ENCODE measurements at regions not wholly inside any gene's neighbourhood (a gene's known extent, or its start where the extent isn't known, plus 50 kb on each side); places are given as distances from the start of the nearest gene placed in this dataset.

- no peaks in the 10 kb centered on the region for H3K79me2 ChIP-seq (ENCODE audit: low read depth)
- intact Hi-C loops (cut with micrococcal nuclease; ENCODE audit: unreplicated experiment) = no loop called here
- no peak overlapping the region for H3K4me3 ChIP-seq
- H3K4me1 ChIP-seq (replicated peaks; ENCODE audit: insufficient read depth) = no peaks in the 10 kb centered on the region
- H3K27me3 ChIP-seq (ENCODE audit: insufficient read depth, low read depth) = peaks cover 31% of the 10 kb centered on the region
- no peaks in the 10 kb centered on the region for H4K20me1 ChIP-seq (ENCODE audit: insufficient read depth)
- no peak overlapping the region for H3K27ac ChIP-seq
- no peak overlapping the region for H2AFZ ChIP-seq
- DNase-seq = no peak
- no peaks in the 10 kb centered on the region for H3K9me3 ChIP-seq (ENCODE audit: insufficient read depth, low read depth)
- BruUV-seq (replicated peaks) = no TSS peak
- no peaks in the 10 kb centered on the region for H3F3A ChIP-seq (ENCODE audit: insufficient read depth, low read depth)
- TF ChIP-seq EZH2 (IDR thresholded peaks at IDR 0.05; ENCODE audit: low read depth) = no peak
- TF ChIP-seq, protein P1, sequence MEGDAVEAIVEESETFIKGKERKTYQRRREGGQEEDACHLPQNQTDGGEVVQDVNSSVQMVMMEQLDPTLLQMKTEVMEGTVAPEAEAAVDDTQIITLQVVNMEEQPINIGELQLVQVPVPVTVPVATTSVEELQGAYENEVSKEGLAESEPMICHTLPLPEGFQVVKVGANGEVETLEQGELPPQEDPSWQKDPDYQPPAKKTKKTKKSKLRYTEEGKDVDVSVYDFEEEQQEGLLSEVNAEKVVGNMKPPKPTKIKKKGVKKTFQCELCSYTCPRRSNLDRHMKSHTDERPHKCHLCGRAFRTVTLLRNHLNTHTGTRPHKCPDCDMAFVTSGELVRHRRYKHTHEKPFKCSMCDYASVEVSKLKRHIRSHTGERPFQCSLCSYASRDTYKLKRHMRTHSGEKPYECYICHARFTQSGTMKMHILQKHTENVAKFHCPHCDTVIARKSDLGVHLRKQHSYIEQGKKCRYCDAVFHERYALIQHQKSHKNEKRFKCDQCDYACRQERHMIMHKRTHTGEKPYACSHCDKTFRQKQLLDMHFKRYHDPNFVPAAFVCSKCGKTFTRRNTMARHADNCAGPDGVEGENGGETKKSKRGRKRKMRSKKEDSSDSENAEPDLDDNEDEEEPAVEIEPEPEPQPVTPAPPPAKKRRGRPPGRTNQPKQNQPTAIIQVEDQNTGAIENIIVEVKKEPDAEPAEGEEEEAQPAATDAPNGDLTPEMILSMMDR (conservative IDR thresholded peaks at IDR 0.05) = no peak
- no peaks in the 10 kb centered on the region for H3K36me3 ChIP-seq (ENCODE audit: low read depth)
- ChIA-PET CTCF (no interaction called here), POLR2A (ENCODE audit: unreplicated experiment) (interaction anchor here (0.6 kb wide), 1 partner anchor 30 kb away, joined by 6 read pairs; no protein-coding TSS in a partner anchor)
- no peaks in the 10 kb centered on the region for H3K9me2 ChIP-seq (ENCODE audit: insufficient read depth)
- H3K4me2 ChIP-seq = no peak overlapping the region
Observed at GRCh38 chr16:55091871-55092230, 161.2 kb downstream of the IRX5 start.

- Histone ChIP-seq H3K9me2 (ENCODE audit: insufficient read depth) (no peaks in the 10 kb centered on the region), H3K27me3 (ENCODE audit: insufficient read depth, low read depth) (peaks cover 30% of the 10 kb centered on the region), H3K4me2 (no peak overlapping the region), H3K27ac (no peak overlapping the region), H3K4me3 (no peak overlapping the region), H3K79me2 (ENCODE audit: low read depth) (no peaks in the 10 kb centered on the region), H2AFZ (no peak overlapping the region), H3K9me3 (ENCODE audit: insufficient read depth, low read depth) (no peaks in the 10 kb centered on the region), H4K20me1 (ENCODE audit: insufficient read depth) (no peaks in the 10 kb centered on the region), H3K36me3 (ENCODE audit: low read depth) (no peaks in the 10 kb centered on the region), H3F3A (ENCODE audit: insufficient read depth, low read depth) (no peaks in the 10 kb centered on the region), H3K4me1 (replicated peaks; ENCODE audit: insufficient read depth) (no peaks in the 10 kb centered on the region)
- DNase-seq = no peak
- intact Hi-C loops (cut with micrococcal nuclease; ENCODE audit: unreplicated experiment) = no loop called here
- ChIA-PET POLR2A (ENCODE audit: unreplicated experiment) (no interaction called here), CTCF (no interaction called here)
- TF ChIP-seq, protein P1 (conservative IDR thresholded peaks at IDR 0.05) = no peak
- no peak for TF ChIP-seq EZH2 (IDR thresholded peaks at IDR 0.05; ENCODE audit: low read depth)
- BruUV-seq (replicated peaks) = no TSS peak
Observed at GRCh38 chr16:55100100-55100499, 169.4 kb downstream of the IRX5 start.

DNA sequence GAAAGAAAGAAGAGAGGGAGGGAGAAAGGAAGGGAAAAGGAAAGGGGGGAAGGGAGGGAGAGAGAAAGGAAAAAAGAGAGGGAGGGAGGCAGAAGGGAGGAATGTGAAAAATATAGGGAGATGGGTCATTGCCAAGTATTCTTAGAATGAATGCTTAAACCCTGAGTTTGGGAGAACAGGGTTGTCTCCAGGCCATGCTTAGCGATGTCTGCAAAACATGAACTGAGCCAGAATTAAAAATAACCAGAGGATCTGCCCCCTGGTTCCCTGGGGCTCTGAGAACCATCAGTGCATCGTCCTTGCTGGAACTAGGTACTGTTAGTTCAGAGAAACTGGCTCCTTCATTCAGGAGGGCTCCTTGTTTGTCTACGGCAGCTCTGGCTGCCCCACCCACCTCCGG lies 170.4 kb downstream of the IRX5 start:
- DNase-seq = no peak
- H3K9me2 ChIP-seq (ENCODE audit: insufficient read depth) = no peaks in the 10 kb centered on the region
- H3K27me3 ChIP-seq (ENCODE audit: insufficient read depth, low read depth) = peaks cover 21% of the 10 kb centered on the region; the same call in 1 of the 2 replicates
- intact Hi-C loops (cut with micrococcal nuclease; ENCODE audit: unreplicated experiment) = no loop called here
- no peaks in the 10 kb centered on the region for H3K36me3 ChIP-seq (ENCODE audit: low read depth)
- no peaks in the 10 kb centered on the region for H3K4me1 ChIP-seq (replicated peaks; ENCODE audit: insufficient read depth)
- no peaks in the 10 kb centered on the region for H3K9me3 ChIP-seq (ENCODE audit: insufficient read depth, low read depth)
- no peaks in the 10 kb centered on the region for H3K79me2 ChIP-seq (ENCODE audit: low read depth)
- no peak overlapping the region for H2AFZ ChIP-seq
- POLR2A ChIA-PET (ENCODE audit: unreplicated experiment) = no interaction called here
- BruUV-seq (replicated peaks) = no TSS peak
- TF ChIP-seq, protein P1 (conservative IDR thresholded peaks at IDR 0.05) = no peak
- TF ChIP-seq EZH2 (IDR thresholded peaks at IDR 0.05; ENCODE audit: low read depth) = no peak
- no peaks in the 10 kb centered on the region for H4K20me1 ChIP-seq (ENCODE audit: insufficient read depth)
- no peak overlapping the region for H3K4me3 ChIP-seq
- CTCF ChIA-PET = no interaction called here
- H3K27ac ChIP-seq = no peak overlapping the region
- H3F3A ChIP-seq (ENCODE audit: insufficient read depth, low read depth) = no peaks in the 10 kb centered on the region
- no peak overlapping the region for H3K4me2 ChIP-seq
